Kidney (tissue), 13 donors: ENCODE measurements at regions not wholly inside any gene's neighbourhood (a gene's known extent, or its start where the extent isn't known, plus 50 kb on each side); places are given as distances from the start of the nearest gene placed in this dataset.

Source experiments
- DNase-seq, 5 donors: peaks; one replicate each; pipeline ENCODE4 v3.0.0-alpha.2; 2013 to 2020
- FAIRE-seq: peaks from 2 replicates; lab custom pipeline; 2012; peaks lifted over from hg19 to GRCh38; lab: Jason Lieb, UNC
- H3K27ac ChIP-seq, 2 donors: one replicate each; pipeline ENCODE4 v1.7.0; 2013; ENCODE audit warnings: low read depth in 2 of 2, low read length in 2 of 2, inconsistent platforms in 1 of 2
- H3K27me3 ChIP-seq: one replicate; pipeline ENCODE4 v1.7.1; 2013; ENCODE audit warnings: low read length, inconsistent platforms; ENCODE audit not compliant: control insufficient read depth, insufficient read depth
- H3K36me3 ChIP-seq, 3 donors: one replicate each; pipeline versions ENCODE4 v1.7.0 to v1.7.1; 2013; ENCODE audit warnings: low read length in 3 of 3, control low read depth in 1 of 3, inconsistent platforms in 1 of 3; ENCODE audit not compliant: insufficient read depth in 3 of 3, control insufficient read depth in 2 of 3
- H3K4me1 ChIP-seq, 3 donors: one replicate each; pipeline versions ENCODE4 v1.7.0 to v1.7.1; 2013; ENCODE audit warnings: low read length in 3 of 3, inconsistent platforms in 1 of 3, low read depth in 1 of 3; ENCODE audit not compliant: control insufficient read depth in 2 of 3, insufficient read depth in 2 of 3
- H3K4me3 ChIP-seq, 3 donors: one replicate each; pipeline versions ENCODE4 v1.7.0 to v1.8.1; 2013; ENCODE audit warnings: low read length in 3 of 3, control low read depth in 1 of 3, inconsistent platforms in 1 of 3
- H3K9ac ChIP-seq, 3 donors: one replicate each; pipeline versions ENCODE4 v1.7.0 to v1.7.1; 2013; ENCODE audit warnings: low read length in 3 of 3, control low read depth in 1 of 3, inconsistent platforms in 1 of 3
- H3K9me3 ChIP-seq, 3 donors: one replicate each; pipeline versions ENCODE4 v1.7.0 to v1.7.1; 2013; ENCODE audit warnings: low read length in 3 of 3, control low read depth in 1 of 3, inconsistent platforms in 1 of 3; ENCODE audit not compliant: control insufficient read depth in 2 of 3, insufficient read depth in 1 of 3
- CTCF ChIP-seq: IDR thresholded peaks from 3 replicates; pipeline ENCODE4 v1.5.1; 2012; ENCODE audit warnings: mild to moderate bottlenecking, moderate library complexity, borderline replicate concordance; ENCODE audit not compliant: insufficient read depth; ENCODE audit errors: extremely low read depth
- intact Hi-C: fragments of 100-400 bp; cut with DNase I; formaldehyde crosslinking; loops from one replicate; pipeline ENCODE4 v1.11.1; 2022
- donor health status: control.
- donor health status: control.
- donor health status: control.
- donor health status: control.
- donor health status: control.
- donor health status: DM: yes; HTN: yes; CAD: no.
- donor health status: Normal renal cell carcinoma (clear cell type).

- Histone ChIP-seq H3K4me1 (peaks cover 0 to 4% (median 0%) of the 10 kb centered on the region in 3 donors), H3K9me3 (no peaks in the 10 kb centered on the region), H3K36me3 (no peaks in the 10 kb centered on the region), H3K27me3 (no peaks in the 10 kb centered on the region), H3K4me3 (no peak overlapping the region), H3K27ac (no peak overlapping the region), H3K9ac (no peak overlapping the region)
- DNase-seq (no peak), FAIRE-seq (no peak)
- intact Hi-C loops, result no loop called here
- no peak for TF ChIP-seq CTCF
These were observed 65.4 kb upstream of the CALM2 start for GRCh38 chr2:47241715-47242114.

- no peaks in the 10 kb centered on the region for H3K36me3 ChIP-seq
- TF ChIP-seq CTCF, result no peak
- FAIRE-seq, result no peak
- intact Hi-C loops, result no loop called here
- H3K9ac ChIP-seq, result no peak overlapping the region
- H3K27ac ChIP-seq, result no peak overlapping the region
- no peaks in the 10 kb centered on the region for H3K9me3 ChIP-seq
- no peak for DNase-seq
- H3K4me1 ChIP-seq, result peaks cover 0 to 4% (median 0%) of the 10 kb centered on the region in 3 donors
- no peak overlapping the region for H3K4me3 ChIP-seq
- no peaks in the 10 kb centered on the region for H3K27me3 ChIP-seq
These were observed 63.0 kb upstream of the CALM2 start for GRCh38 chr2:47239119-47239969.

- Histone ChIP-seq H3K9ac (no peak overlapping the region), H3K27ac (no peak overlapping the region), H3K27me3 (no peaks in the 10 kb centered on the region), H3K36me3 (no peaks in the 10 kb centered on the region), H3K9me3 (no peaks in the 10 kb centered on the region), H3K4me3 (no peak overlapping the region), H3K4me1 (peaks cover 0 to 4% (median 0%) of the 10 kb centered on the region in 3 donors)
- FAIRE-seq (no peak), DNase-seq (no peak)
- TF ChIP-seq CTCF, result no peak
- intact Hi-C loops, result no loop called here
These were observed 62.3 kb upstream of the CALM2 start for GRCh38 chr2:47238638-47239037.
